ENCODE measurements at regions not wholly inside any gene's neighbourhood (a gene's known extent, or its start where the extent isn't known, plus 50 kb on each side); places are given as distances from the start of the nearest gene placed in this dataset.

DNA sequence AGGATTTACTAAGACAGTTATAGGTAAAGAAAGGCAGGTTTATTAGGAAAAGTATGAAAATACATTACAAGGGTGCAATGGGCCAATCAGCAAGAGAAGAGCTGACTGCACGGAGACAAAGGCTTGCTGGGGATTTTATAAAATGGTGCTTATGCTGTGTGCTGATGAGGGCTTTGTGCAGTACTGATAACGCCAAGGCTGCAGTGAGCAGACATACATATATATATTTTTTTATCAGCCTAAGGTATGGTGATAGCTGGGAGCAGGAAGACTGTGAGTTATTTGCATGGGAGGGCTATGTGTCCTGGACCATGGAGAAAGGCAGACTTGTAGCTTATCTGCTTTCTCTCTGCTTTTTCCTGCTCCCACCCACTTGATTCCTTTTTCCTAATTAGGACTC, 208.1 kb upstream of the ACTBL2 start:
- H3K27me3 ChIP-seq (ENCODE audit: control insufficient read depth, low read length), result no peaks in the 10 kb centered on the region
- no peak overlapping the region for H3K27ac ChIP-seq (ENCODE audit: low read depth, low read length)
- H4K20me1 ChIP-seq (ENCODE audit: control insufficient read depth, insufficient read depth, low read depth, low read length), result no peaks in the 10 kb centered on the region
- no peaks in the 10 kb centered on the region for H3K36me3 ChIP-seq (ENCODE audit: control insufficient read depth, low read length)
- TF ChIP-seq, protein P1, sequence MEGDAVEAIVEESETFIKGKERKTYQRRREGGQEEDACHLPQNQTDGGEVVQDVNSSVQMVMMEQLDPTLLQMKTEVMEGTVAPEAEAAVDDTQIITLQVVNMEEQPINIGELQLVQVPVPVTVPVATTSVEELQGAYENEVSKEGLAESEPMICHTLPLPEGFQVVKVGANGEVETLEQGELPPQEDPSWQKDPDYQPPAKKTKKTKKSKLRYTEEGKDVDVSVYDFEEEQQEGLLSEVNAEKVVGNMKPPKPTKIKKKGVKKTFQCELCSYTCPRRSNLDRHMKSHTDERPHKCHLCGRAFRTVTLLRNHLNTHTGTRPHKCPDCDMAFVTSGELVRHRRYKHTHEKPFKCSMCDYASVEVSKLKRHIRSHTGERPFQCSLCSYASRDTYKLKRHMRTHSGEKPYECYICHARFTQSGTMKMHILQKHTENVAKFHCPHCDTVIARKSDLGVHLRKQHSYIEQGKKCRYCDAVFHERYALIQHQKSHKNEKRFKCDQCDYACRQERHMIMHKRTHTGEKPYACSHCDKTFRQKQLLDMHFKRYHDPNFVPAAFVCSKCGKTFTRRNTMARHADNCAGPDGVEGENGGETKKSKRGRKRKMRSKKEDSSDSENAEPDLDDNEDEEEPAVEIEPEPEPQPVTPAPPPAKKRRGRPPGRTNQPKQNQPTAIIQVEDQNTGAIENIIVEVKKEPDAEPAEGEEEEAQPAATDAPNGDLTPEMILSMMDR (IDR thresholded peaks at IDR 0.05; ENCODE audit: low read depth, low read length, poor library complexity, severe bottlenecking), result no peak
- no peak for TF ChIP-seq EZH2phosphoT487 (IDR thresholded peaks at IDR 0.05; ENCODE audit: borderline replicate concordance, low read length)
- H3K4me3 ChIP-seq (ENCODE audit: low read length), result no peak overlapping the region
- no peak overlapping the region for H3K4me2 ChIP-seq (ENCODE audit: low read length)
- H3K9me3 ChIP-seq (ENCODE audit: control insufficient read depth, insufficient read depth, low read length), result no peaks in the 10 kb centered on the region
- H3K79me2 ChIP-seq (ENCODE audit: control insufficient read depth, low read length), result no peaks in the 10 kb centered on the region
- H3K9me2 ChIP-seq (replicated peaks; ENCODE audit: control insufficient read depth, low read length), result no peaks in the 10 kb centered on the region
- no peaks in the 10 kb centered on the region for H3K4me1 ChIP-seq (ENCODE audit: control insufficient read depth, low read length)
- no peaks in the 10 kb centered on the region for H3F3A ChIP-seq (ENCODE audit: control insufficient read depth, insufficient read depth)

DNA sequence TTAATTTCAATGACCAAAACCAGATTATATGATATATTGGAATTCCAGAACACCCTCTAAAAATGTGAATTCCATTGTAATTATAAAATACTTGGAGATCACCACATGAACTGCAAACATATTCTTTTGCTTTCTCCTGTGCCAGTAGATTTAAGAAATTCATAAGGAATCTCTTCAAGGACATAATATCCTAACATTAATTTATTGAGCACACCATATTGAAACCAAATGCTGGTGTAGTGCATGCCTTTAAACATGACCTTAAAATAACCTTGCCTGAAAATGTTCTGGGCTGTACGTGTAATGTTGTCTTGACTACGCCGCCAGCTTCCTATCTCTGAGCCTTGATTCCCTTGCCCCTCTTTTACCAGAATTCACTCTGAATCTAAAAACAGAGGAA, 205.0 kb upstream of the ACTBL2 start:
- Histone ChIP-seq H3K79me2 (ENCODE audit: control insufficient read depth, low read length) (no peaks in the 10 kb centered on the region), H3K4me2 (ENCODE audit: low read length) (no peak overlapping the region), H3F3A (ENCODE audit: control insufficient read depth, insufficient read depth) (no peaks in the 10 kb centered on the region), H3K4me1 (ENCODE audit: control insufficient read depth, low read length) (no peaks in the 10 kb centered on the region), H3K9me2 (replicated peaks; ENCODE audit: control insufficient read depth, low read length) (no peaks in the 10 kb centered on the region), H3K27me3 (ENCODE audit: control insufficient read depth, low read length) (no peaks in the 10 kb centered on the region), H4K20me1 (ENCODE audit: control insufficient read depth, insufficient read depth, low read depth, low read length) (no peaks in the 10 kb centered on the region), H3K4me3 (ENCODE audit: low read length) (no peak overlapping the region), H3K27ac (ENCODE audit: low read depth, low read length) (no peak overlapping the region), H3K9me3 (ENCODE audit: control insufficient read depth, insufficient read depth, low read length) (no peaks in the 10 kb centered on the region), H3K36me3 (ENCODE audit: control insufficient read depth, low read length) (no peaks in the 10 kb centered on the region)
- TF ChIP-seq EZH2phosphoT487 (IDR thresholded peaks at IDR 0.05; ENCODE audit: borderline replicate concordance, low read length), result no peak
- TF ChIP-seq, protein P1 (IDR thresholded peaks at IDR 0.05; ENCODE audit: low read depth, low read length, poor library complexity, severe bottlenecking), result no peak

DNA sequence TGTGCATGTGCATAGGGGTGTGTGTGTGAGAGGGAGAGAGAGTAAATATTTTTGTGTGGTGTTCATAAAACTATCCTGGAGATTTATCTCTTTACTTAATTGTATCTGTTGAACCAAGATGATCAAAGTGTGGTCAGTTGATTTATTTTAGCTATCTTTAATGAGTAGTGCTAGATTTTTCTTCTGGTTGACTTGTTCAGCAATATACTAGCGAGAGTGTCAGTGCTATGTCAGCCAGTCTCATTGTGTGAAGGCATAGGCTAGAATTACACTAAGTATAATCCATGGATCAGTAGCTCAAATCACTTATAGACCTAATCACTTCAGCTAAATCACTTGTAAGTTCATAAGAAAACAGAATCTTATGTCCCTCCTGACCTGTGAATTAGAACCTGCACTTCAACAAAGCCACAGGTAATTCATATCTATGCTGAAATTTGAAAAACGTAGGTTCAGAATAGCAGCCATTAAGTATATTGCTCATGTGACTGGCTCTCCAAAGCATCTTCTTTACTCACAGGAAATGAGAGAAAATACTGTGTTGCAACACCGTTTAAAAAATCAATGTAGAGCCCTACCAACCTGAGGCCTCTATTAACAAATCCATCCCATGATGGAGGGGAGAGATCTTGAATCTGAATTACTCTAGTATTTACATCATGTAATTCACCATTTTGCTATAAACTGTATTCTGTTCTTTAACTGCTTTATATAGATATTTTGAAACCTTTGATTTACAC, 203.1 kb upstream of the ACTBL2 start:
- Histone ChIP-seq H3F3A (ENCODE audit: control insufficient read depth, insufficient read depth) (no peaks in the 10 kb centered on the region), H3K27ac (ENCODE audit: low read depth, low read length) (no peak overlapping the region), H3K9me2 (replicated peaks; ENCODE audit: control insufficient read depth, low read length) (no peaks in the 10 kb centered on the region), H3K27me3 (ENCODE audit: control insufficient read depth, low read length) (no peaks in the 10 kb centered on the region), H3K36me3 (ENCODE audit: control insufficient read depth, low read length) (no peaks in the 10 kb centered on the region), H3K79me2 (ENCODE audit: control insufficient read depth, low read length) (no peaks in the 10 kb centered on the region), H3K4me1 (ENCODE audit: control insufficient read depth, low read length) (no peaks in the 10 kb centered on the region), H4K20me1 (ENCODE audit: control insufficient read depth, insufficient read depth, low read depth, low read length) (no peaks in the 10 kb centered on the region), H3K4me3 (ENCODE audit: low read length) (no peak overlapping the region), H3K9me3 (ENCODE audit: control insufficient read depth, insufficient read depth, low read length) (no peaks in the 10 kb centered on the region), H3K4me2 (ENCODE audit: low read length) (no peak overlapping the region)
- TF ChIP-seq, protein P1 (IDR thresholded peaks at IDR 0.05; ENCODE audit: low read depth, low read length, poor library complexity, severe bottlenecking), result no peak
- TF ChIP-seq EZH2phosphoT487 (IDR thresholded peaks at IDR 0.05; ENCODE audit: borderline replicate concordance, low read length), result no peak

Measured in DOHH2 (cell line).